ENCODE measurements at regions not wholly inside any gene's neighbourhood (a gene's known extent, or its start where the extent isn't known, plus 50 kb on each side); places are given as distances from the start of the nearest gene placed in this dataset.

GRCh38 chr1:105005594-105006195, 1256.0 kb downstream of the AMY1C start:
- TF ChIP-seq, protein P1, sequence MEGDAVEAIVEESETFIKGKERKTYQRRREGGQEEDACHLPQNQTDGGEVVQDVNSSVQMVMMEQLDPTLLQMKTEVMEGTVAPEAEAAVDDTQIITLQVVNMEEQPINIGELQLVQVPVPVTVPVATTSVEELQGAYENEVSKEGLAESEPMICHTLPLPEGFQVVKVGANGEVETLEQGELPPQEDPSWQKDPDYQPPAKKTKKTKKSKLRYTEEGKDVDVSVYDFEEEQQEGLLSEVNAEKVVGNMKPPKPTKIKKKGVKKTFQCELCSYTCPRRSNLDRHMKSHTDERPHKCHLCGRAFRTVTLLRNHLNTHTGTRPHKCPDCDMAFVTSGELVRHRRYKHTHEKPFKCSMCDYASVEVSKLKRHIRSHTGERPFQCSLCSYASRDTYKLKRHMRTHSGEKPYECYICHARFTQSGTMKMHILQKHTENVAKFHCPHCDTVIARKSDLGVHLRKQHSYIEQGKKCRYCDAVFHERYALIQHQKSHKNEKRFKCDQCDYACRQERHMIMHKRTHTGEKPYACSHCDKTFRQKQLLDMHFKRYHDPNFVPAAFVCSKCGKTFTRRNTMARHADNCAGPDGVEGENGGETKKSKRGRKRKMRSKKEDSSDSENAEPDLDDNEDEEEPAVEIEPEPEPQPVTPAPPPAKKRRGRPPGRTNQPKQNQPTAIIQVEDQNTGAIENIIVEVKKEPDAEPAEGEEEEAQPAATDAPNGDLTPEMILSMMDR (IDR thresholded peaks at IDR 0.05; ENCODE audit: borderline replicate concordance, extremely low read depth, low read length, poor library complexity, severe bottlenecking): no peak
- TF ChIP-seq EZH2 (IDR thresholded peaks at IDR 0.05; ENCODE audit: borderline replicate concordance, low read depth, low read length, severe bottlenecking): no peak
